Fibroblast of pulmonary artery (primary cell): ENCODE measurements at regions not wholly inside any gene's neighbourhood (a gene's known extent, or its start where the extent isn't known, plus 50 kb on each side); places are given as distances from the start of the nearest gene placed in this dataset.

Experiments
- DNase-seq: peaks from one replicate; pipeline ENCODE4 v3.0.0-alpha.2; 2010; ENCODE audit warnings: low read depth
- H3K4me3 ChIP-seq: replicated peaks from 2 replicates; pipeline ENCODE4 v1.5.1; 2011; ENCODE audit warnings: low read depth, mild to moderate bottlenecking, control low read depth, low read length, moderate library complexity
- TF ChIP-seq, protein P1 (sequence below): IDR thresholded peaks from 2 replicates; pipeline ENCODE4 v1.5.1; 2011; ENCODE audit warnings: mild to moderate bottlenecking, control low read depth, low read length, inconsistent platforms; ENCODE audit errors: missing control alignments

DNA sequence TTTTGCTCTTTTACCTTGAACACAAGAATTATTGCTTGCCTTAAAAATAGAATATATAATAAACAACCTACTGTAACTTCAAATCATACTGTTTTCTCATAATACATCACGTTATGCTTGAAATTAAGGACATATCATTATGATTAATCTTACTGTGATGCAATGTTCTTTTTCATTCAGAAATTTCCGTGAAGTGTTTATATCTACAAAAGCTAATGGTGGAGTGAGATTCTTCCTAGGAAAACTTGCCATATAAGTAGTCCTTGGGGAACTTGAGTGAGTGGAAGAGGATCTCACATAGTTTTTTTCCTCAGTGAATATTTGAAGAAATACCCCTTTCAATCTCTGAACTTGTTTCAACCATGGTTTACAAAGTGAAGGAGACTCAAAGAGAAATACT lies 498.7 kb upstream of the CBLB start:
- H3K4me3 ChIP-seq, result no peak overlapping the region
- TF ChIP-seq, protein P1, sequence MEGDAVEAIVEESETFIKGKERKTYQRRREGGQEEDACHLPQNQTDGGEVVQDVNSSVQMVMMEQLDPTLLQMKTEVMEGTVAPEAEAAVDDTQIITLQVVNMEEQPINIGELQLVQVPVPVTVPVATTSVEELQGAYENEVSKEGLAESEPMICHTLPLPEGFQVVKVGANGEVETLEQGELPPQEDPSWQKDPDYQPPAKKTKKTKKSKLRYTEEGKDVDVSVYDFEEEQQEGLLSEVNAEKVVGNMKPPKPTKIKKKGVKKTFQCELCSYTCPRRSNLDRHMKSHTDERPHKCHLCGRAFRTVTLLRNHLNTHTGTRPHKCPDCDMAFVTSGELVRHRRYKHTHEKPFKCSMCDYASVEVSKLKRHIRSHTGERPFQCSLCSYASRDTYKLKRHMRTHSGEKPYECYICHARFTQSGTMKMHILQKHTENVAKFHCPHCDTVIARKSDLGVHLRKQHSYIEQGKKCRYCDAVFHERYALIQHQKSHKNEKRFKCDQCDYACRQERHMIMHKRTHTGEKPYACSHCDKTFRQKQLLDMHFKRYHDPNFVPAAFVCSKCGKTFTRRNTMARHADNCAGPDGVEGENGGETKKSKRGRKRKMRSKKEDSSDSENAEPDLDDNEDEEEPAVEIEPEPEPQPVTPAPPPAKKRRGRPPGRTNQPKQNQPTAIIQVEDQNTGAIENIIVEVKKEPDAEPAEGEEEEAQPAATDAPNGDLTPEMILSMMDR, result no peak

DNA sequence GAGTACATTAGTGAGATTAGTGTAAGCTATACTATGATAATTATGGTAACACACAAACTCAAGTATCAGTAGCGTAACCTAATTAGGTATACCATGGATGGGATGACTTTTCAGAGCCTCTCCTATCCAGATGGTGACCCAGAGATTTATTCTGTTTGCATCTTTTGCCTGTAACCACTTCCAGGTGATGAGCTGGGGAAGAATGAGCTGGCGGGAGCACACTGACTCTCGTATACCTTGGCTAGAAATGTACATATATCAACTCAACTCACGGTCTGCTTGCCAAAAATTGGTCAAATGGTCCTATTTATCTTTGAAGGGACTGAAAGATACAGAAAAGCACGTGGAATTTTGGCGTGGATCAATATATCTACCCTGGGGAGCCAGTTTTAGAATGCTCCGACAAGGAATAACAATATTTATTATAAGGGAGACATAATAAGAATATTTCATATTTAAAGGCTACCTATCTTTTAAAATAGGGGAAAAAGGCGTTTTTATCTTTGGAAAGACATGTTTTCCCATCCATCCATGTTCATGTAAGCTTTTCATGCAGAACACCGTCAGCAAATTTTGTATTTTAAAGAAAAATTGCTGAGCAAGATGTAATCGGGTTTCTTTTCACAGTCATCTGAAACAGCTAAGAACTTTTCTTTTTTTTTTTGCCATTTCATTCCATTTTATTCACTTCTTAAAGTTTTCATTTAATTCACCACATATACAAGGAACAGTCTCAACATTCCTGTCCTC lies 502.6 kb upstream of the CBLB start:
- TF ChIP-seq, protein P1, result no peak
- no peak for DNase-seq
- no peak overlapping the region for H3K4me3 ChIP-seq

More for the DNA sequence above, 498.7 kb upstream of the CBLB start:
- DNase-seq, result peak; percentile 10

DNA sequence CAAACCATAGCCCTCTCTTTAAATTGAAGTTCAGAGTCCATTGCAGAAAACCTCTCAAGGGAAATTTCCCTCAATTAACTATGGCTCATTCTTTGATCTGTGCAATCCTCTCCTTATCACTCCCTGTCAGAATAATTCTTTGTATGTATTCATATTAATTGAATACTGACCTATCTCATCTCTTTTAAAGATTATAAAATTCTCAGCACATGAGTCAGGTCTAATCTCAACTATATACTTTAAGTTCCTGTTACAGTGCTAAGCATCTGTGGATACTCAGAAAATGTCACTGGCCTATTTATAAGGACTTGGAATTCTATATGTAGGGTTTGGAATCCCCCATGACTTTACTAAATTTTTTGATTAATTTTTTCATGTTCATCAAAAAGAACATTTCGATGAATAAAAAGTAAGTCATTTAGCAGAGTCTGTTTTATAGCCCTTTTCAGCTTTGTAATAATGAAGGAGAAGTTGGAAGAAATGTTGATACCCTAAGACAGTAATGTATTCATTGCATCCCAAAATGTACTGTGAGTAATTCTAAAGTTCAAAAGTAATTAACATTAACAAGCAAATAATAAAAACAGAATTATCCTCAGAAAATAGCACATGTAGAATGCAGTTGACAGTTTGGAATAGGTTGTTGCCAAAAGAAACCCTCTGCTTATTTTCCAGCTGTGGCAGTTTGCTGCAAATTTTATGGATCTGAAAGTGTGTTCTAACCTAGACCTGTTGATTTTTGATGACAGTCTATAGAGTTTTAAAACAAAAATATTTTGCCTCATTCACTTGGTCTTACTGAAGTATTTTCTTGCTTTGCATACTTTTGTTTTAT lies 503.4 kb upstream of the CBLB start:
- TF ChIP-seq, protein P1, result no peak
- peak; percentile 30 for DNase-seq
- H3K4me3 ChIP-seq, result no peak overlapping the region

DNA sequence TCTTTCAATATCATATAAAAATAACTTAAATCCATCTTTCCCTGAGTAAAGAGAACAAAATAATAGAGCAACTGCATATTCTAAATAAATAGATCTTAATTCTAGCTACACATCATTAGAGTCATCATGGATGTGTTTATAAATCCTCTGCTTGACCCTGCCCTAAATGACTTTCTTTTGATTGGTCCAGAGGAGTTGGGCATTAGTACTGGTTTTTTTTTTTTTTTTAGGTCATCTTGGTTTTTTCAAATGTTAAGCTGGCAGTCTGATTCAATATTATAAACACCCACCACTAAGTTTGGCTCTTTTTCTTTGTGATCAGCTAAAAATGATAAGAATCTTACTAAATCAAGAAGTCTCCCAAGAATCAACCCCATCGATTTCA lies 504.0 kb upstream of the CBLB start:
- TF ChIP-seq, protein P1, result no peak
- H3K4me3 ChIP-seq, result no peak overlapping the region
- DNase-seq, result no peak

DNA sequence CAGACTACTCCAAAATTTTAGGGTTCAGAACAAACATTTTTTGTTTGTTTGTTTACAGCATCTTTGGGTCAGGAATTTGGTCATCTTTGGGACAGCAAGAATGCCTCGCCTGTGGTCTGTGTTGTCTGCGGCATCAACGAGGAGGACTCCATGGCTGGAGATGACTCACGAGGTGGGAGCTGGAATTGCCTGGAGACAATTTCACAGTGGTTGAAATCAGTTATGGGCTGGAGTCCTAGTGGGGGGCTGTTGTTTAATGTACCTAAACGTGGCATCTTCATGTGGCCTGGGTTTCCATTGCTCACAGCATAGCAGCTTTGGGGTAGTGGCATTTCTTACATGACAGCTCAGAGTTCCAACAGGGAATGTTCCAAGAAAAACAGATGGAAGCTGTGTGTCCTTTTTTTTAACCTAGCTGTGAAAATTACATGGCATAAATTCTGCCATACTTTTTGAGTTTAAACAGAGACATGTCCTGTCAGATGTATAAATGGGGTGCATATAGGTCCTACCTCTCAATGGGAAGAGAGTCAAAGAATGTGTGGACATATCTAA lies 507.3 kb upstream of the CBLB start:
- no peak for DNase-seq

DNA sequence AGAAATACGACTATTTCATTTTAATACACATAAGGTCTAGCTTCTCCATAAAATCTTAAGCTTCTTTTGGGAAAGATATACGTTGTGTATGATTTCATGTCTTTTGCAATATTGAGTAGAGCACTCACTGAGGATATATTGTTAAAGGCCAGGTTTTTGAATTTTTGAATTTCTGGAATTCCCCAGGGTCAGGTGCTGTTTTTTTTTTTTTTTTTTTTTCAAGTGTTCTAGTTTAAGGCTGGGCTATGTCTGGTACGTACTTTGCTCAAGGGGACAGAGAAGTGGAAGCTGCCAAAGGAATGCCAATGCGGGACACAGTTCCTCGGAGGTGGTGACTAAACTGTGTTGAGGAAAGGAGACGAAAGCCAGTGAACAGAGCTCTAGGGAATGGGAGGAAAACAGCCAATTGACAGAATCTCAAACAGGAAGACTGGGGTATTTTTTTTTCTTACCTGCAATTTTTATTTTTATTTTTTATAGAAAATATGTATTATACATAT lies 510.5 kb upstream of the CBLB start:
- H3K4me3 ChIP-seq, result no peak overlapping the region
- DNase-seq, result no peak
- TF ChIP-seq, protein P1, result no peak

More for the DNA sequence above, 507.3 kb upstream of the CBLB start:
- H3K4me3 ChIP-seq, result no peak overlapping the region
- TF ChIP-seq, protein P1, result no peak
